CD4-positive, alpha-beta T cell treated with Interleukin-4 for 1 hour (primary cell): ENCODE measurements at regions not wholly inside any gene's neighbourhood (a gene's known extent, or its start where the extent isn't known, plus 50 kb on each side); places are given as distances from the start of the nearest gene placed in this dataset.
"Not testable (repeated sequence)": the region's sequence is repeated elsewhere in the genome, so short reads cannot be mapped to it uniquely, and the experiment has no call there.

Experiments used
- DNase-seq, 2 donors: peaks; one replicate each; pipeline ENCODE4 v3.0.0-alpha.2; 2020 to 2022

- no peak for DNase-seq
Measured at GRCh38 chr18:41899535-41899934, 55.5 kb upstream of the PIK3C3 start.

- DNase-seq, result no peak
Measured at GRCh38 chr18:41893432-41893831, 61.6 kb upstream of the PIK3C3 start.

GRCh38 chr18:41887100-41887499, 67.9 kb upstream of the PIK3C3 start:
- no peak for DNase-seq

- DNase-seq, result no peak
Measured at GRCh38 chr18:41886126-41886807, 68.8 kb upstream of the PIK3C3 start.

- DNase-seq, result no peak
Measured at GRCh38 chr18:41881285-41881684, 73.7 kb upstream of the PIK3C3 start.

- no peak for DNase-seq
Measured at GRCh38 chr18:41879256-41879655, 75.8 kb upstream of the PIK3C3 start.

- DNase-seq, result no peak
Measured at GRCh38 chr18:41875094-41875780, 79.8 kb upstream of the PIK3C3 start.

GRCh38 chr18:41873730-41874129, 81.3 kb upstream of the PIK3C3 start:
- no peak for DNase-seq

GRCh38 chr18:41872206-41872605, 82.8 kb upstream of the PIK3C3 start:
- DNase-seq, result no peak

- DNase-seq, result no peak
Measured at GRCh38 chr18:41871229-41872000, 83.6 kb upstream of the PIK3C3 start.

GRCh38 chr18:41870817-41871216, 84.2 kb upstream of the PIK3C3 start:
- no peak for DNase-seq

GRCh38 chr18:41870191-41870590, 84.8 kb upstream of the PIK3C3 start:
- DNase-seq, result no peak

GRCh38 chr18:41865796-41866195, 89.2 kb upstream of the PIK3C3 start:
- DNase-seq, result not testable (repeated sequence)

- no peak for DNase-seq
Measured at GRCh38 chr18:41864216-41864615, 90.8 kb upstream of the PIK3C3 start.

GRCh38 chr18:41862921-41863320, 92.1 kb upstream of the PIK3C3 start:
- no peak for DNase-seq

GRCh38 chr18:41860987-41861386, 94.0 kb upstream of the PIK3C3 start:
- DNase-seq, result no peak

- DNase-seq, result no peak
Measured at GRCh38 chr18:41858761-41859555, 96.1 kb upstream of the PIK3C3 start.

GRCh38 chr18:41853280-41853679, 101.8 kb upstream of the PIK3C3 start:
- no peak for DNase-seq

GRCh38 chr18:41850781-41851180, 104.3 kb upstream of the PIK3C3 start:
- no peak for DNase-seq

GRCh38 chr18:41849632-41850031, 105.4 kb upstream of the PIK3C3 start:
- DNase-seq, result no peak

- DNase-seq, result no peak
Measured at GRCh38 chr18:41845563-41845962, 109.5 kb upstream of the PIK3C3 start.

- no peak for DNase-seq
Measured at GRCh38 chr18:41842886-41843285, 112.1 kb upstream of the PIK3C3 start.
